MCF 10A (cell line): ENCODE measurements at regions not wholly inside any gene's neighbourhood (a gene's known extent, or its start where the extent isn't known, plus 50 kb on each side); places are given as distances from the start of the nearest gene placed in this dataset.
A peak's percentile ranks its signal among the peaks of the same experiment; 100 is the strongest.

Experiments
- BruUV-seq: library from RNA; stranded (reverse); fragments of 400-500 nt; replicated peaks from 2 replicates; lab custom pipeline; 2021; lab: Mats Ljungman, UMichigan
- CTCF ChIA-PET: fragments of 300-600 bp; sonication (Branson Sonifier 250); formaldehyde crosslinking; extraction: SDS; loops from one replicate; lab custom pipeline; 2021; ENCODE audit warnings: antibody characterized with exemption, inconsistent platforms; lab: Yijun Ruan, JAX
- POLR2A ChIA-PET: fragments of 300-600, 350-650 bp; sonication (Branson Sonifier 250); formaldehyde crosslinking; extraction: SDS; loops from one replicate; lab custom pipeline; 2020; ENCODE audit warnings: antibody characterized with exemption, inconsistent platforms; lab: Yijun Ruan, JAX
- DNase-seq: peaks from one replicate; pipeline ENCODE4 v3.0.0-alpha.2; 2018; ENCODE audit not compliant: unreplicated experiment
- H3K27ac Mint-ChIP-seq: one replicate; pipeline ENCODE4 v1.8.0; 2022; ENCODE audit warnings: mild to moderate bottlenecking, low read depth, mixed read lengths; ENCODE audit not compliant: unreplicated experiment
- H3K27me3 Mint-ChIP-seq: one replicate; pipeline ENCODE4 v1.8.0; 2022; ENCODE audit warnings: mixed read lengths; ENCODE audit not compliant: insufficient read depth, unreplicated experiment
- H3K36me3 Mint-ChIP-seq: one replicate; pipeline ENCODE4 v1.8.0; 2022; ENCODE audit warnings: mild to moderate bottlenecking, moderate library complexity, mixed read lengths; ENCODE audit not compliant: insufficient read depth, unreplicated experiment
- H3K4me1 Mint-ChIP-seq: one replicate; pipeline ENCODE4 v1.8.0; 2022; ENCODE audit warnings: mixed read lengths; ENCODE audit not compliant: insufficient read depth, unreplicated experiment
- H3K4me3 Mint-ChIP-seq: one replicate; pipeline ENCODE4 v1.8.0; 2022; ENCODE audit warnings: mild to moderate bottlenecking, moderate library complexity, mixed read lengths; ENCODE audit not compliant: unreplicated experiment
- H3K9me3 Mint-ChIP-seq: one replicate; pipeline ENCODE4 v1.8.0; 2022; ENCODE audit warnings: mixed read lengths; ENCODE audit not compliant: unreplicated experiment
- intact Hi-C: fragments of 100-400 bp; cut with micrococcal nuclease; formaldehyde crosslinking; loops from 2 replicates; pipeline ENCODE4 v1.14.1; 2022
- TF ChIP-seq, protein P1 (sequence below): fragments of 200-600 bp; IDR thresholded peaks from one replicate; pipeline ENCODE4 v1.8.0; 2022; ENCODE audit warnings: antibody characterized with exemption, mild to moderate bottlenecking; ENCODE audit not compliant: unreplicated experiment

DNA sequence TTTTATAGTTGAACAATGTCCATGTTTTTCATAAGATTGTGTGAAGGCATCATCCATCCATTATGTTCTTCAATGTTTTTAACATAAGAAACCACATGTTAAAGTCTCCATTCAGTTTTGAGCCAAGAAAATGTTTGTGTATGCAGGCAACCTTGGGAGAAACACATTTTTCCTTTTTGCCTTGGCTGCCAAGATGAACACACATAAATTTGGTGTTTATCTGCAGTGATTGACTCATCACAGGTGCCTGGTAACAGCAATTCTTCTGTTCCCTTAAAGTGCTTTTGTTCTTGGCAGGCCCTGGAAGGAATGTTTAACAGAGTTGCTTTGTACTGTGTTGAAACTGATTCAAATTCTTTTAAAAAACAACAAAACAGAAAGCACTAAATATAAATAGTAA is 709.9 kb upstream of the ADGRL4 start:
- Mint-ChIP-seq H3K4me1 (peaks cover 24% of the 10 kb centered on the region), H3K27ac (peak overlapping the region; percentile 91), H3K27me3 (no peaks in the 10 kb centered on the region), H3K4me3 (no peak overlapping the region), H3K36me3 (no peaks in the 10 kb centered on the region), H3K9me3 (peaks cover 7% of the 10 kb centered on the region)
- DNase-seq: peak; percentile 82
- CTCF ChIA-PET: no interaction called here
- POLR2A ChIA-PET: interaction anchor here (0.6 to 0.7 kb wide), 2 partner anchors 14 to 539 kb away, joined by 3 read pairs; no protein-coding TSS in a partner anchor
- intact Hi-C loops: no loop called here
- BruUV-seq: no TSS peak
- TF ChIP-seq, protein P1, sequence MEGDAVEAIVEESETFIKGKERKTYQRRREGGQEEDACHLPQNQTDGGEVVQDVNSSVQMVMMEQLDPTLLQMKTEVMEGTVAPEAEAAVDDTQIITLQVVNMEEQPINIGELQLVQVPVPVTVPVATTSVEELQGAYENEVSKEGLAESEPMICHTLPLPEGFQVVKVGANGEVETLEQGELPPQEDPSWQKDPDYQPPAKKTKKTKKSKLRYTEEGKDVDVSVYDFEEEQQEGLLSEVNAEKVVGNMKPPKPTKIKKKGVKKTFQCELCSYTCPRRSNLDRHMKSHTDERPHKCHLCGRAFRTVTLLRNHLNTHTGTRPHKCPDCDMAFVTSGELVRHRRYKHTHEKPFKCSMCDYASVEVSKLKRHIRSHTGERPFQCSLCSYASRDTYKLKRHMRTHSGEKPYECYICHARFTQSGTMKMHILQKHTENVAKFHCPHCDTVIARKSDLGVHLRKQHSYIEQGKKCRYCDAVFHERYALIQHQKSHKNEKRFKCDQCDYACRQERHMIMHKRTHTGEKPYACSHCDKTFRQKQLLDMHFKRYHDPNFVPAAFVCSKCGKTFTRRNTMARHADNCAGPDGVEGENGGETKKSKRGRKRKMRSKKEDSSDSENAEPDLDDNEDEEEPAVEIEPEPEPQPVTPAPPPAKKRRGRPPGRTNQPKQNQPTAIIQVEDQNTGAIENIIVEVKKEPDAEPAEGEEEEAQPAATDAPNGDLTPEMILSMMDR: no peak

DNA sequence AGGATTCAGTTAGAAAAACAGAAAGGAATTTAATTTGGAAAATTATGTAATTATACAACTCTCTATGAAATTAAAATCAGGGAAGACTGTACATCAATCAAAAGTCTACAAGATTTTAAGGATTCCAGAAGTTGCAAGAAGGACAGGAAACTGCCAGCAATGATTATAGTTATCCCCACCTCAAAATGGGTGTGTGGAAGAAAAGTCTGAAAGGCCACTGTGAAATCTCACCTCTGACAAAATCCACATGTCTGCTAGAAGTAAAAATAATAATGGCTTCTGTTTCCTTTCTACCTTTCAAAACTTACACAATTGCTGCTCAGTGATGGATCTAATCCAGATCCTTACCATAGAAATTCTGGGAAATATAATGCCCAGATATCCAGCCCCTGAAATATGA is 708.1 kb upstream of the ADGRL4 start:
- TF ChIP-seq, protein P1: no peak
- POLR2A ChIA-PET: no interaction called here
- intact Hi-C loops: no loop called here

DNA sequence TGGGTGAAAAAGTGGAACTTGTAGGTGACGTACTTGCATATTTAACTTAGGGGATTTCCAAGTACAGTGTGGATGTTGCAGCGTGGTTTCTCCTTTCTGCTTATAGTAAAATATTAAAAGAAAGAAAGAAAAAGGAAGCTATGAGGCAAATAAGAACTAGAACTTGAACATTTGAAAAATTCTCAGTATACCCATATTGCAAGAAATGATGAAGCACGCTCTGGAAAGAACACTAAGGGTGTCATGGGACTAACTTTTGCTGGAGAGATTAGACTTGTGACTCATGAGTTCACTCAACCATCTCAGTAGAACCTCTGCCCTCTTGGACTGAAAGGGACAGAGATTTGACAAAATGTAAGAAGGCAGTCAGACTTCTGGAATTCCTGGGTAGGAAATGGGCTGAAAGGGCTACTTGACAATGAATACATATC is 704.5 kb upstream of the ADGRL4 start:
- CTCF ChIA-PET: no interaction called here
- H3K27me3 Mint-ChIP-seq: no peaks in the 10 kb centered on the region
- no peak overlapping the region for H3K27ac Mint-ChIP-seq
- POLR2A ChIA-PET: no interaction called here
- no peaks in the 10 kb centered on the region for H3K9me3 Mint-ChIP-seq
- no peaks in the 10 kb centered on the region for H3K36me3 Mint-ChIP-seq
- DNase-seq: no peak
- TF ChIP-seq, protein P1: no peak
- intact Hi-C loops: no loop called here
- H3K4me3 Mint-ChIP-seq: no peak overlapping the region
- peaks cover 7% of the 10 kb centered on the region for H3K4me1 Mint-ChIP-seq
- BruUV-seq: no TSS peak

More for the DNA sequence above, 708.1 kb upstream of the ADGRL4 start:
- H3K4me1 Mint-ChIP-seq: peaks cover 12% of the 10 kb centered on the region
- no peak for DNase-seq
- H3K27me3 Mint-ChIP-seq: no peaks in the 10 kb centered on the region
- peak overlapping the region; percentile 91 for H3K27ac Mint-ChIP-seq
- no TSS peak for BruUV-seq
- H3K9me3 Mint-ChIP-seq: peaks cover 3% of the 10 kb centered on the region
- CTCF ChIA-PET: no interaction called here
- no peak overlapping the region for H3K4me3 Mint-ChIP-seq
- H3K36me3 Mint-ChIP-seq: no peaks in the 10 kb centered on the region

DNA sequence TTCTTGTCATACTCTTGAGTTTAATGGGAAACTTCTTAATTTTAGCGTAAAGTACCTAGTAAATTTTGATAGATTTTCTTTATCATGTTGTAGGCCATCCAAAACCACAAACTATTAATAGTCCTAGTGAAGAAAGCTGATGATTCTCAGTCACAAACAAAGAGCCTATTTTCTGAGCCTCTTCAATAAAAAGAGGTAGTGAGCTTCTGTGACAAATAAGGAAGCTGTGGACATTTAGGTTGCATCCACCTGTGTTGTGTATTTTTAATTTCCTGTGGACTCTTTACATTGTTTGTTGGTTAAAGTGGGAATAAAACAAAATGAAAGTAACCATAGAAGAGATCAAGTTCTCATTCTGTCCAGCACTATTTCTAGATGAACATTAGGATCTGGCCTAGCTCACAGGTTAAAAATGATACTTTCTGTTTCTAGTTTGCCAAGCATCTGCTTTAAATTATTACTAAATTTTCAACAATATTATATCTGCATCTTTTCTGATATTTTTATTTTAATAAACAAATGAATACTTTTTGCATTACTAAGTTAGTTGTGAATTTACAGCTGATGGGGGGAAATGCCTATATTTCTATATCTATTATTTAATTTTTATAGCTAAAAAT is 702.2 kb upstream of the ADGRL4 start:
- Mint-ChIP-seq H3K27me3 (no peaks in the 10 kb centered on the region), H3K27ac (peak overlapping the region; percentile 51), H3K9me3 (no peaks in the 10 kb centered on the region), H3K4me3 (no peak overlapping the region), H3K36me3 (no peaks in the 10 kb centered on the region), H3K4me1 (no peaks in the 10 kb centered on the region)
- TF ChIP-seq, protein P1: no peak
- intact Hi-C loops: no loop called here
- CTCF ChIA-PET: interaction anchor here (0.6 to 0.7 kb wide), 2 partner anchors 964 to 1006 kb away, joined by 3 read pairs; no protein-coding TSS in a partner anchor
- no peak for DNase-seq
- BruUV-seq: no TSS peak
- POLR2A ChIA-PET: interaction anchor here (1.0 kb wide), 1 partner anchor 26 kb away, joined by 3 read pairs; no protein-coding TSS in a partner anchor
